ENCODE measurements at regions not wholly inside any gene's neighbourhood (a gene's known extent, or its start where the extent isn't known, plus 50 kb on each side); places are given as distances from the start of the nearest gene placed in this dataset.

GRCh38 chr4:140256335-140256734 is 102.4 kb upstream of the MAML3 start:
- no peak for DNase-seq (ENCODE audit: low read depth, low spot score)
- no peak overlapping the region for H3K4me3 ChIP-seq (replicated peaks in 1 of 2; ENCODE audit: low read depth in 1 of 2, low read length in 2 of 2)
- peaks cover 2 to 56% of the 10 kb centered on the region in 2 experiments; a peak in 3 of 4 replicates for H3K4me1 ChIP-seq (ENCODE audit: control insufficient read depth in 1 of 2, insufficient read depth in 2 of 2, low read length in 2 of 2)
- H2AFZ ChIP-seq (ENCODE audit: low read depth, low read length, poor library complexity, severe bottlenecking), result no peak overlapping the region
- H3K9ac ChIP-seq (ENCODE audit: low read length), result no peak overlapping the region
- no peaks in the 10 kb centered on the region for H3K9me2 ChIP-seq (ENCODE audit: insufficient read depth)
- no peaks in the 10 kb centered on the region for H4K20me1 ChIP-seq (ENCODE audit: insufficient read depth)
- no peaks in the 10 kb centered on the region for H3K27me3 ChIP-seq (ENCODE audit: insufficient read depth, low read length)
- no peaks in the 10 kb centered on the region for H3K79me2 ChIP-seq (ENCODE audit: insufficient read depth, low read length)
- H3K4me2 ChIP-seq (ENCODE audit: low read length), result peak overlapping the region; percentile 38
- H3K27ac ChIP-seq (ENCODE audit: low read depth, low read length), result no peak overlapping the region
- intact Hi-C loops (cut with micrococcal nuclease), result loop anchor here (10.0 kb wide), 1 partner anchor 598 kb away; no protein-coding TSS in a partner anchor
- no peak for ATAC-seq
- POLR2A ChIA-PET, result interaction anchor here (2.1 kb wide), 1 partner anchor 44 kb away, joined by 4 read pairs; no protein-coding TSS in a partner anchor
- H3K9me3 ChIP-seq (ENCODE audit: control insufficient read depth in 1 of 2, insufficient read depth in 1 of 2, low read depth in 1 of 2, low read length in 2 of 2), result no peaks in the 10 kb centered on the region
- CTCF ChIA-PET, result no interaction called here
- RAD21 ChIA-PET (ENCODE audit: low non-redundant PET in 1 of 2, low total read pairs in 2 of 2, uncharacterized antibody in 2 of 2, unreplicated experiment in 2 of 2), result no interaction called here
- TF ChIP-seq EGR1 (IDR thresholded peaks at IDR 0.05; ENCODE audit: low read depth), result no peak
- TF ChIP-seq SP1 (IDR thresholded peaks at IDR 0.05; ENCODE audit: low read depth), result peak; percentile 67
- TF ChIP-seq SRF (IDR thresholded peaks at IDR 0.05; ENCODE audit: low read depth), result no peak
- TF ChIP-seq JUND (IDR thresholded peaks at IDR 0.05), result peak; percentile 68
- TF ChIP-seq EZH2phosphoT487 (IDR thresholded peaks at IDR 0.05; ENCODE audit: borderline replicate concordance), result no peak
- TF ChIP-seq CBX3 (IDR thresholded peaks at IDR 0.05; ENCODE audit: low read depth), result no peak
- peak; percentile 76 for TF ChIP-seq FOSL1 (IDR thresholded peaks at IDR 0.05; ENCODE audit: low read depth)
- TF ChIP-seq TCF7L2 (IDR thresholded peaks at IDR 0.05; ENCODE audit: borderline replicate concordance, extremely low read depth, insufficient read depth, insufficient read length), result peak; percentile 45
- TF ChIP-seq ZFX (IDR thresholded peaks at IDR 0.05), result no peak
- no peak for TF ChIP-seq POLR2A (IDR thresholded peaks at IDR 0.05; ENCODE audit: borderline replicate concordance, extremely low read depth, insufficient read depth, insufficient read length)
- no peaks in the 10 kb centered on the region for H3K36me3 ChIP-seq (ENCODE audit: control insufficient read depth in 1 of 2, insufficient read depth in 2 of 2, low read length in 2 of 2)
- BruUV-seq (replicated peaks), result no TSS peak

- Histone ChIP-seq H2AFZ (ENCODE audit: low read depth, low read length, poor library complexity, severe bottlenecking) (no peak overlapping the region), H3K4me1 (ENCODE audit: control insufficient read depth in 1 of 2, insufficient read depth in 2 of 2, low read length in 2 of 2) (peaks cover 2 to 56% of the 10 kb centered on the region in 2 experiments; a peak in 3 of 4 replicates), H3K27ac (ENCODE audit: low read depth, low read length) (no peak overlapping the region)
Observed at GRCh38 chr4:140255927-140256326, 101.9 kb upstream of the MAML3 start.

More at GRCh38 chr4:140255927-140256326, 101.9 kb upstream of the MAML3 start:
- ChIA-PET RAD21 (ENCODE audit: low non-redundant PET in 1 of 2, low total read pairs in 2 of 2, uncharacterized antibody in 2 of 2, unreplicated experiment in 2 of 2) (no interaction called here), POLR2A (interaction anchor here (2.1 kb wide), 1 partner anchor 45 kb away, joined by 4 read pairs; no protein-coding TSS in a partner anchor), CTCF (no interaction called here)
- H3K9ac ChIP-seq (ENCODE audit: low read length), result no peak overlapping the region
- no TSS peak for BruUV-seq (replicated peaks)
- TF ChIP-seq MAX (IDR thresholded peaks at IDR 0.05), result no peak
- no peak for TF ChIP-seq EGR1 (IDR thresholded peaks at IDR 0.05; ENCODE audit: low read depth)
- TF ChIP-seq CTCF (IDR thresholded peaks at IDR 0.05 in 2 of 3, conservative IDR thresholded peaks at IDR 0.05 in 1 of 3; ENCODE audit: borderline replicate concordance in 1 of 3, insufficient read depth in 1 of 3, low read depth in 2 of 3, low read length in 2 of 3), result no peak
- TF ChIP-seq YY1 (IDR thresholded peaks at IDR 0.05; ENCODE audit: extremely low read depth, insufficient replicate concordance, low read depth, low read length), result no peak
- no peak for TF ChIP-seq CBX3 (IDR thresholded peaks at IDR 0.05; ENCODE audit: low read depth)
- TF ChIP-seq SIN3A (IDR thresholded peaks at IDR 0.05; ENCODE audit: low read depth), result no peak
- TF ChIP-seq SRF (IDR thresholded peaks at IDR 0.05; ENCODE audit: low read depth), result no peak
- no peak for TF ChIP-seq FOSL1 (IDR thresholded peaks at IDR 0.05; ENCODE audit: low read depth)
- no peak for TF ChIP-seq POLR2A (IDR thresholded peaks at IDR 0.05; ENCODE audit: borderline replicate concordance, extremely low read depth, insufficient read depth, insufficient read length)
- TF ChIP-seq CEBPB (IDR thresholded peaks at IDR 0.05; ENCODE audit: low read depth), result no peak
- peak overlapping the region; percentile 38; the same call in 1 of the 2 replicates for H3K4me2 ChIP-seq (ENCODE audit: low read length)
- intact Hi-C loops (cut with micrococcal nuclease), result loop anchor here (10.0 kb wide), 1 partner anchor 599 kb away; no protein-coding TSS in a partner anchor
- H4K20me1 ChIP-seq (ENCODE audit: insufficient read depth), result no peaks in the 10 kb centered on the region
- H3K27me3 ChIP-seq (ENCODE audit: insufficient read depth, low read length), result no peaks in the 10 kb centered on the region
- H3K9me2 ChIP-seq (ENCODE audit: insufficient read depth), result no peaks in the 10 kb centered on the region
- DNase-seq (ENCODE audit: low read depth, low spot score) (no peak), ATAC-seq (no peak)
- H3K79me2 ChIP-seq (ENCODE audit: insufficient read depth, low read length), result no peaks in the 10 kb centered on the region
- H3K36me3 ChIP-seq (ENCODE audit: control insufficient read depth in 1 of 2, insufficient read depth in 2 of 2, low read length in 2 of 2), result no peaks in the 10 kb centered on the region
- no peak overlapping the region for H3K4me3 ChIP-seq (replicated peaks in 1 of 2; ENCODE audit: low read depth in 1 of 2, low read length in 2 of 2)
- no peaks in the 10 kb centered on the region for H3K9me3 ChIP-seq (ENCODE audit: control insufficient read depth in 1 of 2, insufficient read depth in 1 of 2, low read depth in 1 of 2, low read length in 2 of 2)

Measured in HCT116 (cell line).